HepG2 (cell line): ENCODE measurements at regions not wholly inside any gene's neighbourhood (a gene's known extent, or its start where the extent isn't known, plus 50 kb on each side); places are given as distances from the start of the nearest gene placed in this dataset.

Experiments used
- ATAC-seq: fragments of 200-7000 bp; cut with Tn5 transposase; 3 replicates; pipeline ENCODE4 v1.9.1; 2020; ENCODE audit warnings: mild to moderate bottlenecking, moderate library complexity
- BruUV-seq: library from RNA; stranded (reverse); fragments of 400-500 nt; replicated peaks from 2 replicates; lab custom pipeline; 2021; lab: Mats Ljungman, UMichigan
- CTCF ChIA-PET: fragments of 300-600 bp; formaldehyde crosslinking; extraction: SDS; loops from one replicate; lab custom pipeline; 2021; ENCODE audit warnings: low total read pairs, inconsistent platforms, low intra/inter-chr PET ratio; lab: Yijun Ruan, JAX
- POLR2A ChIA-PET: fragments of 350-600 bp; sonication (Branson Sonifier 250); formaldehyde crosslinking; loops from one replicate; lab custom pipeline; 2020; ENCODE audit warnings: antibody characterized with exemption, inconsistent platforms; lab: Yijun Ruan, JAX
- DNase-seq: peaks from one replicate; pipeline ENCODE4 v3.0.0-alpha.2; 2015; ENCODE audit warnings: low spot score
- FAIRE-seq: peaks from 3 replicates; lab custom pipeline; 2011; peaks lifted over from hg19 to GRCh38; lab: Jason Lieb, UNC
- H2AFZ ChIP-seq: one replicate; pipeline ENCODE4 v1.6.1; 2011; ENCODE audit warnings: low read length, inconsistent platforms
- H3K27ac ChIP-seq: fragments of 300-600 bp; 3 replicates; pipeline ENCODE4 v1.8.0; 2011; ENCODE audit warnings: mixed run types, mild to moderate bottlenecking, mixed read lengths, low read length, inconsistent platforms; ENCODE audit not compliant: insufficient read depth; ENCODE audit errors: extremely low read length
- H3K27me3 ChIP-seq, 2 experiments: fragments of 200-600 bp in 1 of 2; 2 replicates in 1 of 2; 3 replicates in 1 of 2; pipeline versions ENCODE4 v1.6.0 to v1.8.0; 2011; ENCODE audit warnings: low read length in 2 of 2, mild to moderate bottlenecking in 2 of 2, moderate library complexity in 2 of 2, inconsistent platforms in 1 of 2; ENCODE audit not compliant: insufficient read depth in 2 of 2, control insufficient read depth in 1 of 2
- H3K36me3 ChIP-seq, 2 experiments: fragments of 200-600 bp in 1 of 2; replicated peaks in 1 of 2; 2 replicates in 1 of 2; 3 replicates in 1 of 2; pipeline versions ENCODE4 v1.5.1 to v1.8.0; 2011; ENCODE audit warnings: low read length in 2 of 2, inconsistent platforms in 1 of 2; ENCODE audit not compliant: insufficient read depth in 2 of 2, control insufficient read depth in 1 of 2
- H3K4me1 ChIP-seq: 2 replicates; pipeline ENCODE4 v1.5.1; 2012; ENCODE audit warnings: low read length, inconsistent platforms; ENCODE audit not compliant: insufficient read depth
- H3K4me2 ChIP-seq: 2 replicates; pipeline ENCODE4 v1.6.0; 2011; ENCODE audit warnings: low read depth, low read length, inconsistent platforms
- H3K4me3 ChIP-seq, 3 experiments: fragments of 200-600 bp in 1 of 3; sonication (generic), shearing (Covaris generic) in 1 of 3; replicated peaks in 1 of 3; 2 replicates each; pipeline ENCODE4 v1.5.1; 2011 to 2016; ENCODE audit warnings: low read length in 3 of 3, inconsistent platforms in 2 of 3, low read depth in 2 of 3, mild to moderate bottlenecking in 2 of 3, control low read depth in 1 of 3, mixed read lengths in 1 of 3; ENCODE audit not compliant: insufficient read depth in 1 of 3
- H3K79me2 ChIP-seq: one replicate; pipeline ENCODE4 v1.6.1; 2011; ENCODE audit warnings: low read length, inconsistent platforms; ENCODE audit not compliant: insufficient read depth
- H3K9ac ChIP-seq: 2 replicates; pipeline ENCODE4 v1.6.0; 2011; ENCODE audit warnings: mild to moderate bottlenecking, low read depth, low read length, inconsistent platforms; ENCODE audit not compliant: insufficient read depth
- H3K9me3 ChIP-seq: 2 replicates; pipeline ENCODE4 v1.5.1; 2012; ENCODE audit warnings: mild to moderate bottlenecking, low read length
- H4K20me1 ChIP-seq: 2 replicates; pipeline ENCODE4 v1.6.0; 2011; ENCODE audit warnings: inconsistent platforms, mild to moderate bottlenecking, low read length, moderate library complexity; ENCODE audit not compliant: insufficient read depth
- ARID5B ChIP-seq: IDR thresholded peaks from 2 replicates; pipeline ENCODE4 v1.4.0; 2020; ENCODE audit warnings: mild to moderate bottlenecking, missing genetic modification reagents
- CC2D1A ChIP-seq: sonication (generic); formaldehyde crosslinking; IDR thresholded peaks from 2 replicates; pipeline ENCODE4 v1.8.1; 2023; ENCODE audit warnings: mild to moderate bottlenecking, missing genetic modification reagents
- DMAP1 ChIP-seq: IDR thresholded peaks from 2 replicates; pipeline ENCODE4 v1.6.1; 2016
- GMEB1 ChIP-seq: sonication (generic); formaldehyde crosslinking; IDR thresholded peaks from 2 replicates; pipeline ENCODE4 v1.5.1; 2020; ENCODE audit warnings: missing genetic modification reagents, mild to moderate bottlenecking, borderline replicate concordance
- NAIF1 ChIP-seq: sonication (generic); formaldehyde crosslinking; IDR thresholded peaks from 2 replicates; pipeline ENCODE4 v1.5.0; 2020; ENCODE audit warnings: mild to moderate bottlenecking, missing genetic modification reagents, borderline replicate concordance
- RAD51 ChIP-seq: fragments of 450-650 bp; IDR thresholded peaks from 2 replicates; pipeline ENCODE4 v1.6.1; 2016; ENCODE audit warnings: borderline replicate concordance
- SP140L ChIP-seq: sonication (generic); formaldehyde crosslinking; IDR thresholded peaks from 2 replicates; pipeline ENCODE4 v1.4.0; 2020; ENCODE audit warnings: missing genetic modification reagents, borderline replicate concordance
- SYNCRIP ChIP-seq: fragments of 200-400 bp; formaldehyde crosslinking; IDR thresholded peaks from 2 replicates; pipeline ENCODE4 v1.6.1; 2018; ENCODE audit warnings: mild to moderate bottlenecking, low read depth, low read length; ENCODE audit not compliant: insufficient read depth
- THAP7 ChIP-seq: sonication (generic); formaldehyde crosslinking; IDR thresholded peaks from 2 replicates; pipeline ENCODE4 v1.8.1; 2023; ENCODE audit warnings: mild to moderate bottlenecking, missing genetic modification reagents
- TMF1 ChIP-seq: sonication (generic); formaldehyde crosslinking; IDR thresholded peaks from 2 replicates; pipeline ENCODE4 v1.8.1; 2022; ENCODE audit warnings: low read depth, missing genetic modification reagents
- ZNF136 ChIP-seq: sonication (generic); formaldehyde crosslinking; IDR thresholded peaks from 2 replicates; pipeline ENCODE4 v1.8.1; 2022; ENCODE audit warnings: low read depth, mild to moderate bottlenecking, moderate library complexity, missing genetic modification reagents
- ZNF337 ChIP-seq: sonication (generic); formaldehyde crosslinking; IDR thresholded peaks from 2 replicates; pipeline ENCODE4 v1.5.1; 2020; ENCODE audit warnings: missing genetic modification reagents, low read depth, mild to moderate bottlenecking, borderline replicate concordance
- WGBS: methylation state at CpG from one replicate; pipeline ENCODE4 v1.1.6; 2017; ENCODE audit warnings: low lambda C conversion rate; 5-methylcytosine and 5-hydroxymethylcytosine counted together
- in situ Hi-C: cut with HindIII; loops from 2 replicates; pipeline ENCODE4 v1.10.0; 2017; ENCODE audit warnings: low pct_unique_long_range_greater_than_20kb; ENCODE audit not compliant: extremely low pct_ligation_motif_present
- intact Hi-C: fragments of 100-400 bp; cut with micrococcal nuclease; formaldehyde crosslinking; loops from one replicate; pipeline ENCODE4 v1.10.0; 2022; ENCODE audit not compliant: unreplicated experiment

GRCh38 chr4:16959305-16959704 lies 60.9 kb upstream of the LDB2 start:
- TF ChIP-seq CC2D1A (CRISPR knock-in tag), result no peak
- no peak for TF ChIP-seq RAD51
- no peak for TF ChIP-seq NAIF1 (CRISPR knock-in tag)
- TF ChIP-seq SYNCRIP, result no peak
- TF ChIP-seq ZNF136, result no peak
- no peak for TF ChIP-seq TMF1 (CRISPR knock-in tag)
- no peak for TF ChIP-seq SP140L (CRISPR knock-in tag)
- no peak for TF ChIP-seq THAP7 (CRISPR knock-in tag)
- TF ChIP-seq DMAP1 (CRISPR knock-in tag), result no peak
- no peak for TF ChIP-seq ZNF337 (CRISPR knock-in tag)
- TF ChIP-seq ARID5B, result no peak
- TF ChIP-seq GMEB1, result no peak
- Histone ChIP-seq H3K4me1 (no peaks in the 10 kb centered on the region), H4K20me1 (no peaks in the 10 kb centered on the region), H2AFZ (no peak overlapping the region), H3K4me2 (no peak overlapping the region), H3K27me3 (peaks cover 0 to 2% of the 10 kb centered on the region in 2 experiments; a peak in 1 of 5 replicates), H3K79me2 (no peaks in the 10 kb centered on the region), H3K9me3 (no peaks in the 10 kb centered on the region), H3K4me3 (no peak overlapping the region), H3K27ac (no peak overlapping the region), H3K36me3 (no peaks in the 10 kb centered on the region), H3K9ac (no peak overlapping the region)
- POLR2A ChIA-PET, result no interaction called here
- 0% methylated on average over 1 of the region's 1 CpG for WGBS
- FAIRE-seq (no peak), DNase-seq (no peak), ATAC-seq (no peak)
- BruUV-seq, result no TSS peak
- in situ Hi-C loops, result no loop called here
- CTCF ChIA-PET, result no interaction called here
- intact Hi-C loops, result no loop called here
